RWPE1 (cell line): ENCODE measurements at regions not wholly inside any gene's neighbourhood (a gene's known extent, or its start where the extent isn't known, plus 50 kb on each side); places are given as distances from the start of the nearest gene placed in this dataset.
A peak's percentile ranks its signal among the peaks of the same experiment; 100 is the strongest.

Experiments used
- CTCF ChIA-PET: fragments of 350-600 bp; sonication (Branson Sonifier 250); formaldehyde crosslinking; extraction: SDS; loops from one replicate; lab custom pipeline; 2021; lab: Yijun Ruan, JAX
- POLR2A ChIA-PET: fragments of 400-600 bp; formaldehyde crosslinking; extraction: SDS; loops from one replicate; lab custom pipeline; 2020; ENCODE audit warnings: antibody characterized with exemption; ENCODE audit not compliant: low non-redundant PET; lab: Yijun Ruan, JAX
- DNase-seq: peaks from one replicate; pipeline ENCODE4 v3.0.0; 2012; ENCODE audit warnings: low spot score
- H3K27ac ChIP-seq: fragments of 450-650 bp; 2 replicates; pipeline ENCODE4 v1.5.1; 2017
- CTCF ChIP-seq: fragments of 450-650 bp; conservative IDR thresholded peaks from 2 replicates; pipeline ENCODE4 v1.5.1; 2017; ENCODE audit warnings: low read depth, mild to moderate bottlenecking

GRCh38 chr3:152128356-152128755 lies 140.4 kb upstream of the MBNL1 start:
- POLR2A ChIA-PET: no interaction called here
- CTCF ChIA-PET: no interaction called here

DNA sequence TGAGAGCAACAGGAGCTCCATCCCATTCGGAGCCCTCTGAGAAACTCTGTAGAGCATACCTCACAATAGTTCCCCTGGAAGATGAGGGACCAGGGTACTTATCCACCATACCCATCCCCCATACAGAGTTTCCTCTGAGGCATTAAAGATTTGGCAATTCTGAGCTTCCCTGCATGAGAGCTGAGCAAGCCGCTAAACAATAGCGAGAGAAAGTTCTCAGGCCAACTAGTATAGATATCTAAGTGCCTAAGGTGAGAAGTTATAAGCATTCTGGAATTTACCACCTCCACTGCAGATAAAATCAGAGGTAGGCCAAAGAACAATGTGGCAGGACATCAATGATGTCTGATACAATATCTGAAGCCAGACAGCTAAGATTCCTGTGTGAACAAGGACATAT lies 129.1 kb upstream of the MBNL1 start:
- CTCF ChIA-PET: interaction anchor here (0.6 kb wide), 1 partner anchor 1262 kb away, joined by 3 read pairs; no protein-coding TSS in a partner anchor
- POLR2A ChIA-PET: no interaction called here
- no peak for TF ChIP-seq CTCF

More at GRCh38 chr3:152128356-152128755, 140.4 kb upstream of the MBNL1 start:
- no peak for DNase-seq
- no peak overlapping the region for H3K27ac ChIP-seq
- TF ChIP-seq CTCF: no peak

DNA sequence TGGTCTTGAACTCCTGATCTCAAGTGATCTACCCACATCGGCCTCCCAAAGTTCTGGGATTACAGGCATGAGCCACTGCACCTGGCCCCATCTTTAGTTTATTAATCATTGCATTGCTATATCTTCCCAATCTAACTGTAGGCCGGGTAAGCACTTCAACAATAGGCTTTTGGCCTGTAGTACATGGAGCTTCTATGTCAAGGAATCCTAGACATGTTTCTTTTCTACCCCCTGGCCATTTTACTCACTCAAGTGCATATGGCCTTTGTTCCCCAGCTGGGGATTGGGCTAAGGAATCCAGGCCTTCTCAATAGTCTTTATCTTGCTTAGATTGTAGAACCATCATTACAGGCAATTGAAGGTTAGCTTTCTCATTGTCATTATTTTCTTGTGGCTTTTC lies 122.3 kb upstream of the MBNL1 start:
- no peak for TF ChIP-seq CTCF
- no peak overlapping the region for H3K27ac ChIP-seq
- CTCF ChIA-PET: interaction anchor here (0.5 kb wide), 1 partner anchor 24 kb away, joined by 3 read pairs; no protein-coding TSS in a partner anchor
- POLR2A ChIA-PET: no interaction called here
- no peak for DNase-seq

More for the DNA sequence above, 129.1 kb upstream of the MBNL1 start:
- no peak overlapping the region for H3K27ac ChIP-seq
- DNase-seq: no peak

GRCh38 chr3:152147748-152148147 lies 121.0 kb upstream of the MBNL1 start:
- no peak for TF ChIP-seq CTCF
- ChIA-PET POLR2A (no interaction called here), CTCF (no interaction called here)
- DNase-seq: no peak
- no peak overlapping the region for H3K27ac ChIP-seq

GRCh38 chr3:152148579-152148978 lies 120.2 kb upstream of the MBNL1 start:
- CTCF ChIA-PET: no interaction called here
- no peak for DNase-seq
- no peak for TF ChIP-seq CTCF
- H3K27ac ChIP-seq: no peak overlapping the region
- POLR2A ChIA-PET: no interaction called here

DNA sequence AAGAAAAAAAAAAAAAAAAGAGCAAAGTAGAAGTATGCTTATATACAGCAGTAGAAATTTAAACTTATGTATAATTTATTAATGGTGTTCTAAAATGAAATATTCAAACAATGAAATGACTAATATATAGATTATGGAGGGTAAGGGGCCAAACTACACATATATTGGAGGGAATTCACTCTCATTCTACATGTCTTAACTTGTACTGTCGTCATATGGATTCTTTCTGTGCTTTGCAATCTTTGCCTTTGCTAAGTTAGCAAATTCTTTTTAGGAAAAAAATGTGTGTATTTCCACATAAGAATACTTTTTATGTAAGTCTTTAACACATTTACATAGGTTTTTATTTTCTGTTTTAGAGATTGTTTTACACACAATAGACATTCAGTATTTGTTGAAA lies 118.9 kb upstream of the MBNL1 start:
- no peak overlapping the region for H3K27ac ChIP-seq
- CTCF ChIA-PET: interaction anchor here (0.5 kb wide), 1 partner anchor 499 kb away, joined by 3 read pairs; no protein-coding TSS in a partner anchor
- POLR2A ChIA-PET: no interaction called here
- no peak for TF ChIP-seq CTCF
- DNase-seq: peak; percentile 68
